Coronary artery (tissue), 2 donors: ENCODE measurements at regions not wholly inside any gene's neighbourhood (a gene's known extent, or its start where the extent isn't known, plus 50 kb on each side); places are given as distances from the start of the nearest gene placed in this dataset.
A peak's percentile ranks its signal among the peaks of the same experiment; 100 is the strongest.

Experiments
- DNase-seq: peaks from one replicate; pipeline ENCODE4 v3.0.0-alpha.2; 2017; ENCODE audit warnings: low spot score
- H3K27ac ChIP-seq, 2 donors: fragments of 200-600 bp; sonication (generic); one replicate each; pipeline ENCODE4 v1.5.1; 2016 to 2019
- H3K4me3 ChIP-seq: fragments of 200-600 bp; sonication (generic); 2 replicates; pipeline ENCODE4 v1.5.1; 2016; ENCODE audit warnings: mild to moderate bottlenecking, moderate library complexity
- TF ChIP-seq, protein P1 (sequence below): fragments of 200-600 bp; sonication (generic); IDR thresholded peaks from one replicate; pipeline ENCODE4 v1.5.1; 2019; ENCODE audit warnings: antibody characterized with exemption

DNA sequence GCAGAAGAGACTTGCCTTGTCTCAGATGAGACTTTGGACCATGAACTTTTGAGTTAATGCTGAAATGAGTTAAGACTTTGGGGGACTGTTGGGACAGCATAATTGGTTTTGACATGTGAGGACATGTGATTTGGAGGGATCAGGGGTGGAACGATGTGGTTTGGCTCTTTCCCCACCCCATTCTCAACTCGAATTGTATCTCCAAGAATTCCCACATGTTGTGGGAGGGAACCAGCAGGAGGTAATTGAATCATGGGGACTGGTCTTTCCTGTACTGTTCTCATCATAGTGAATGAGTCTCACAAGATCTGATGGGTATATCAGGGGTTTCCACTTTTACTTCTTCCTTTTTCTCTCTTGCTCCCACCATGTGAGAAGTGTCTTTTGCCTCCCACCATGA lies 229.7 kb upstream of the KCND2 start:
- no peak overlapping the region for H3K27ac ChIP-seq
- H3K4me3 ChIP-seq = no peak overlapping the region
- no peak for DNase-seq
- TF ChIP-seq, protein P1, sequence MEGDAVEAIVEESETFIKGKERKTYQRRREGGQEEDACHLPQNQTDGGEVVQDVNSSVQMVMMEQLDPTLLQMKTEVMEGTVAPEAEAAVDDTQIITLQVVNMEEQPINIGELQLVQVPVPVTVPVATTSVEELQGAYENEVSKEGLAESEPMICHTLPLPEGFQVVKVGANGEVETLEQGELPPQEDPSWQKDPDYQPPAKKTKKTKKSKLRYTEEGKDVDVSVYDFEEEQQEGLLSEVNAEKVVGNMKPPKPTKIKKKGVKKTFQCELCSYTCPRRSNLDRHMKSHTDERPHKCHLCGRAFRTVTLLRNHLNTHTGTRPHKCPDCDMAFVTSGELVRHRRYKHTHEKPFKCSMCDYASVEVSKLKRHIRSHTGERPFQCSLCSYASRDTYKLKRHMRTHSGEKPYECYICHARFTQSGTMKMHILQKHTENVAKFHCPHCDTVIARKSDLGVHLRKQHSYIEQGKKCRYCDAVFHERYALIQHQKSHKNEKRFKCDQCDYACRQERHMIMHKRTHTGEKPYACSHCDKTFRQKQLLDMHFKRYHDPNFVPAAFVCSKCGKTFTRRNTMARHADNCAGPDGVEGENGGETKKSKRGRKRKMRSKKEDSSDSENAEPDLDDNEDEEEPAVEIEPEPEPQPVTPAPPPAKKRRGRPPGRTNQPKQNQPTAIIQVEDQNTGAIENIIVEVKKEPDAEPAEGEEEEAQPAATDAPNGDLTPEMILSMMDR = no peak

DNA sequence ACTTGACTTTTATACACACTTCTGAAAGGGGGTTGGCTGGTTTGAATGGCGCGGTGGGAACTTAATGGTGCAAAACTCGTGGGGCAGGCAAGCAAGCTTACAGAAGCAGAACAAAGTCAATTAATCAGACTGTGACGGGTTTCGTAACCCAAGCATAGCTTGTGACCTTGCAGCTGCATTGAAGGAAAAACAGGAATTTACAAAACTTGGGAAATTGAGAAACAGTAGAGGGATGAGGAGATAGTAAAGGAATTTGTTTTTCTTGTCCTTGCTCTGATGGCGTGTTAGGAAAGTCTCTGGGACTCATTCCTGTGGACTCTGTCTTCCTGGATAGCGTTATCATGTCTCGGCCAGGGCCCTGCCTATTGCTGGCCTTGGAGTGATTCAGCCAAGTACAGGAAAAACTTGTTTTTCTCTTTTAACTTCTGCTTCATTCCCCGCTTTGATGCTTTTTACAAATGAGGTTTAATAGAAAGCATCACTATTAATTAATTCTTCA lies 220.0 kb upstream of the KCND2 start:
- DNase-seq = no peak
- TF ChIP-seq, protein P1 = no peak
- Histone ChIP-seq H3K4me3 (no peak overlapping the region), H3K27ac (peak overlapping the region; percentile 1 to 74)

DNA sequence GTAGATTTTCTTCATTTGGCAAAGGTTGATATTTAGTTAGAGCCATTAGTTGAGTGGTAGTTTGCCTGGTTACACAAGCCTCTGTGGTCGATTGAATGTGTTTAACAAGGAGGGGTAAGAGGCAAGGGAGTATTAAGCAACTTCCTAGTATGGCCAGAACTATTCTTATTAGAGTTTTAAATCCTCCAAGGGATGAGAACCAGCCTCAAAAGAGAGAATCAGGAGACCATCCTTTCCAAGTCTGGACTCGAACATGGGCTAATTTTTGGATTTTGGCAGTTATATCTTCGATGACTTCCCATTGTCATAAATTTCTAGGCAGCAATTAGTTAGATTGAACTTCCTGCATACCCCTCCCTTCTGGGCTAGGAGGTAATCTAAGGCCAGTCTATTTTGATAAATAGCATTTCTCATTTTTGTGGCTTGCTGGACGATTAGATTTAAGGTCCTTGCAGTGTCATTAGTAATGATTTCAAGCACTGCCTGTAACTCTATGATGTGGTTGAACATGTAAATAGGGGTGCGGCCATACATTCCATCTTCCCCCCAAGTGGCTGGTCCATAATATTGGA lies 219.5 kb upstream of the KCND2 start:
- Histone ChIP-seq H3K4me3 (no peak overlapping the region), H3K27ac (peak overlapping the region; percentile 1 to 74)
- TF ChIP-seq, protein P1 = no peak
- no peak for DNase-seq

DNA sequence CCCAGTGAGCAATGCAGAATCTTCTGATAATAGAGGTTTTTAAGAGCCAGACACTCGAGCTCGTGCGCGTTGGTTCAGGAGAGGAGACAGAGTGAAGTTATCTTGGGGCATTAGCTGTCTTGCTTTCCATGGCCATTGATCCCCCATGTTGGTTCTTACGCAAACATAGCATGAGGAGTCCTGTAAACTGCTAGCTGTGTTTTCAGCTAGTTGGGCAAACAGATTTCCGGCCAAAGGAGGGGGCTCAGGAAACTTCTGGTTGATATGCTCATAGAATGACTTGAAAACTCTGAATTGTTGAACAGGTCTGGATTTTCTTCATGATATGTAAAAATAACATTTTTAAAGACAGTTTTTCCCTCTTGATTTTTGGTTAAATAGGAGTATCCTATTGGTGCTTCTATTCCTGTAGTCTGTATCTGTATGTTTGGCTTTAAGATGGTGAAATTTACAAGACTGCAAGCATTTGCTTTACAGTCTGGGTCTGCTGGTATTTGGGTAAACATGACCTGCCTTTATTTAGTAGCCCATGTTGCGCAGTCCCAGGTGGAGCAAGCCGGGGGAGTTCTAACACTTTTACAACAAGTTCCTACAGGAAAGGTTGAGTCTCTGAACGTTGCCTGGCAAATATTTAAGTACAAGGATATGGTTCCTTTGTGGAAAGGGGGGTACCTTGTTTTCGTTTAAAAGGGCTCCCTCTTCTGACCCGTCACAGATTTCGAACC lies 218.4 kb upstream of the KCND2 start:
- TF ChIP-seq, protein P1 = no peak
- no peak overlapping the region for H3K4me3 ChIP-seq
- peak overlapping the region in 1 of 2 donors; percentile 74 for H3K27ac ChIP-seq
- no peak for DNase-seq

DNA sequence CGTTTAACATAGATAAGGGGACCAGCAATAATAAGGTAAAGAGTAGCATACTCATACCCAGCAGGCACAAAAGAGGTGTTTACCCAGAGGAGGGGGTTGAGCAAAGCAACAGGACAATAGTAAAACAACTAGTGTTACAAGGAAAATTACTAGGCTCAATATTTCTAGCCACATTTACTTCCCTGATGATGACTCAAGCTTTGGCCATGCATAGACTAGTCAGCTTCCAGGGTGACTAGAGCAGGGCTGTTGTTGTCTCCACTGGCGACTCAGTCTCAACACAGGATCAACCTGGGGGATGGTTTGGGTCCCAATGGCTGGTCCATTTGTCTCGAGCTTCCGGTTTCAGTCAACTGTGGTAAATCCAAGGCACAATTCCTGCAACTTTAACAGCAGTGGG lies 217.7 kb upstream of the KCND2 start:
- TF ChIP-seq, protein P1 = no peak
- no peak for DNase-seq
- Histone ChIP-seq H3K4me3 (no peak overlapping the region), H3K27ac (no peak overlapping the region)

DNA sequence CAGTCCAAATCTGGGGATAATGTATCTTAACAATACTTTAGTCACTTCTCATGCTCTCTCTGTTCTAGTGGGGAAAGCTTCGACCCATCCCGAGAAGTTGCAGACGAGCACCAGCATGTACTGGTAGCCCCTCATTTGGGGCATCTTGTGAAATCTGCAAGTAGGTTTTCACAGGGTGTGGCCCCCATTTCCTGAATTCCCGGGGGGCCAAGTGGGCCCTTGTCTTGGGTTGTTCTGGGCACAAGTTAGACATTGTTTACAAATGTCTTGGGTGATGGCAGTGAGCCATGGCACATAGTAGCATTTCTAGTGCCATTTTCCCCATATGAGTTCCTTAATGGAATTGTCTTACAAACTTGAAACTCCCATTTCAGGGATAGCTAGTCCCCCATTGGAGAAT lies 216.7 kb upstream of the KCND2 start:
- TF ChIP-seq, protein P1 = no peak
- no peak for DNase-seq
- Histone ChIP-seq H3K4me3 (no peak overlapping the region), H3K27ac (no peak overlapping the region)

DNA sequence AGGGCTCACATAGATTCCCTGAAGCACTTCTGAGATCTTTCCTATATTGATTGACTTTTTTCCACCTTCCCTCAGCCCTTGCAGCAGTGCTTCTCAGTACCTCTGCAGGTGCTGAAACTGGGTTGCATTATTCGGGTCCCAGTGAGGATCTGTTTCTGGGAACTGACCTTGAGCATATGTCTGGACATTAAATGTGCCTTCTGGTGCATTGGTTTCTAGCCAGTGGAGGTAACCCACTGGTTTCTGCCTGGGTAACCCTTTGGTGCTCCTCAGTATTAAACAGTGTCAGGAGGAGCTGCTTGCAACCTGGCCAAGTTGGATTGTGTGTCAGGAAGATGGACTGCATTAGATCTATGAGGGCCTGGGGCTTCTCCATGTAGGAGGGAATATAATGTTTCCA lies 213.3 kb upstream of the KCND2 start:
- no peak overlapping the region for H3K27ac ChIP-seq
- no peak for DNase-seq
- no peak overlapping the region for H3K4me3 ChIP-seq
- TF ChIP-seq, protein P1 = no peak
